Left kidney (tissue), 1 donor: ENCODE measurements at regions not wholly inside any gene's neighbourhood (a gene's known extent, or its start where the extent isn't known, plus 50 kb on each side); places are given as distances from the start of the nearest gene placed in this dataset.
"Not testable (repeated sequence)": the region's sequence is repeated elsewhere in the genome, so short reads cannot be mapped to it uniquely, and the experiment has no call there.

ENCODE experiments used
- DNase-seq: peaks from one replicate; pipeline ENCODE4 v3.0.0-alpha.2; 2013

DNA sequence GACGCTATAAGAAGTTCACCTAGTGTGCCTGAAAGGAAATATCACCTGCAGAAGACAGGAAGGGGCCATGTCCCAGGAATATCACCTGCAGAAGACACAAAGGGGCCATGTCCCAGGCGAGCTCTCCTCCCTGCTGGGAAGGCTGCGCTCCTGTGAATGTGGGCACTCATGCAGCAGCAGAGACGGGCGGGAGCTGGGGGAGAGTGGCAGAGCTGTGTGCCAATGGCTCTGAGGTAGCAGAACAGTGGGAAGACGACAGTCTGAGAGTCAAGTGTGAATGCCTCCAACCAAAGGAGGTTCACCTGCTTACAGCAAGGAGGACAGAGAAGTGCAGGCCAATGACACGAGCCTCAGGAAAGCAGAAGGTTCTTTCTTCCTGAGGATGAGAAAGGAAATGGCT, 117.9 kb upstream of the SALL3 start:
- no peak for DNase-seq

DNA sequence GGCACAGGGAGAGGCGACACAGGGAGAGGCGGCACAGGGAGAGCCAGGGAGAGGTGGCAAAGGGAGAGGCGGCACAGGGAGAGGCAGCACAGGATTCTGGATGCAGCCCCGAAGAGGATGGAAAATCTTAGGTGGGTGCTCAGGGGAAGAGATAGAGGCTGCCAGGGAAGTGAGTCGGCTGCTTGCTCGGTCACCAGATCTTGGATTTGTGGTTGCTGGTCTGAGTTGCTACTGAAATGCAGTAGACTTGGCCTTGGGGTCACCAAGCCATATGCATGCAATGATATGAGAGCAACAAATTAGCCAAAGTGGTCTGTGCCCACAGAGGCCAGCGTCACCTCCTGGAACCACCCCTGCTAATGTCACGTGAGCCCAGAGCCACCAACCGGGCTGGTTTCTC, 117.2 kb upstream of the SALL3 start:
- DNase-seq: no peak

DNA sequence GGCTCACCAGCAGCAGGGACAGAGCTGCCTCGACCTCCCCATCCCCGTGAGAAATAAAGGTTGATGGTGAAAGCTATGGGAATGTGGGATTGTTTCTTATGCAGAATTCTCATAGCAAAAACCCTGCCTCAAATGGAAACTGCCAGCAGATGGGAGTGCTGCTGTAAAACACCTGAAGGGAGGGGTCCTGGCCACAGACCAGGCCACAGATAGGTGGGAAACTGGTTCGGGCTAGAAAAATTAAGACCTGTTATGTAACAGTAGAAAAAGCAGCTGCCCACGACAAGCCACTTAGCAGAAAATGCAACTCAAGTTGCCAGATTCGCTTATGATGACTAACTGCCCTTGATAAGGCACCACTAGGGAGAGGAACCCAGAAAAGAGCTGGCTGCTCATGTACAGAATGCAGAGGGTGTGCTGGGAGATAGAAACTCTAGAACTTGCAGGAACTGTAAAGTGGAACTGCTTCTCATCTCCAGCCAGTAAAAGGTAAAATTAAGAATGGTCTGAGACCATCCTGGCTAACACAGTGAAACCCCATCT, 114.5 kb upstream of the SALL3 start:
- no peak for DNase-seq

DNA sequence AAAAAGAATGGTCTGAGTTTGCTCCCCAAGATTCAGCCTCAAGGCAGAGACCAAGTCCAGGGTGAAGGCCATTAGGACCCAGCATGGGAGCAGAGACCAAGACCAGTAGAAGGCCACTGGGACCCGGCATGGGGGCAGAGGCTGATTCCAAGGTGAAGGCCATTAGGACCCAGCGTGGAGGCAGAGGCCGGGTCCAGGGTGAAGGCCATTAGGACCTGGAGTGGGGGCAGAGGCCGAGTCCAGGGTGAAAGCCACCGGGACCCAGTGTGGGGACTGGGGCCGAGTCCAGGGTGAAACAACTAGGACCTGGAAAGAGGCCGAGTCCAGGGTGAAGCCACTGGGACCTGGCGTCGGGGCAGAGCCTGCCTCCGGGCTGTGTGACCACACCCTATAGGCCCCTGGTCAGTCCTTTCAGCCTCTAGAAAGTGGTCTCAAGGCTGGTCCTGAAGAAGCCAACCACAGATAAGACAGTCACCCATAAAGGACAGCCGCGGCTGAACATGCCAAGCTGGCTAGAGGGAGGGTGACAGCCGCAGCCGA, 113.8 kb upstream of the SALL3 start:
- no peak for DNase-seq

DNA sequence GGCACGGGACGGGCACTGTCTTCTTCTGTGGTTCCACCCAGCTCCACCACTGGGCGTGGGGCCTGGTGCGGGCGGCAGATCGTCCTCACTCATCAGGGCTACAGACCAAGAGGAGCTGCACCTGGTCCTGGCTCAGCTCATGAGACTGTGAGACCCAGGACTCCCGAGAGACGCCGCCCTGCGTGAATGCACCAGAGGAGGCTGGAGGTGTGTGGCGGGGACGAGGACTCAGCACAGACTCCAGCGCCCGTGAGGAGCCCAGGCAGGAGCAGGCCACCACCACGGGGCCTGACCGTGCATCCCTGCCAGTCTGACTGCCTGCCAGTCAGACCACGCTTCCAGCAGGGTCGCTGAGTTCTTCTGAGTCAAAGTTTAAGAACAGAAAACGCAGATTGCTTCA, 112.5 kb upstream of the SALL3 start:
- DNase-seq: no peak

DNA sequence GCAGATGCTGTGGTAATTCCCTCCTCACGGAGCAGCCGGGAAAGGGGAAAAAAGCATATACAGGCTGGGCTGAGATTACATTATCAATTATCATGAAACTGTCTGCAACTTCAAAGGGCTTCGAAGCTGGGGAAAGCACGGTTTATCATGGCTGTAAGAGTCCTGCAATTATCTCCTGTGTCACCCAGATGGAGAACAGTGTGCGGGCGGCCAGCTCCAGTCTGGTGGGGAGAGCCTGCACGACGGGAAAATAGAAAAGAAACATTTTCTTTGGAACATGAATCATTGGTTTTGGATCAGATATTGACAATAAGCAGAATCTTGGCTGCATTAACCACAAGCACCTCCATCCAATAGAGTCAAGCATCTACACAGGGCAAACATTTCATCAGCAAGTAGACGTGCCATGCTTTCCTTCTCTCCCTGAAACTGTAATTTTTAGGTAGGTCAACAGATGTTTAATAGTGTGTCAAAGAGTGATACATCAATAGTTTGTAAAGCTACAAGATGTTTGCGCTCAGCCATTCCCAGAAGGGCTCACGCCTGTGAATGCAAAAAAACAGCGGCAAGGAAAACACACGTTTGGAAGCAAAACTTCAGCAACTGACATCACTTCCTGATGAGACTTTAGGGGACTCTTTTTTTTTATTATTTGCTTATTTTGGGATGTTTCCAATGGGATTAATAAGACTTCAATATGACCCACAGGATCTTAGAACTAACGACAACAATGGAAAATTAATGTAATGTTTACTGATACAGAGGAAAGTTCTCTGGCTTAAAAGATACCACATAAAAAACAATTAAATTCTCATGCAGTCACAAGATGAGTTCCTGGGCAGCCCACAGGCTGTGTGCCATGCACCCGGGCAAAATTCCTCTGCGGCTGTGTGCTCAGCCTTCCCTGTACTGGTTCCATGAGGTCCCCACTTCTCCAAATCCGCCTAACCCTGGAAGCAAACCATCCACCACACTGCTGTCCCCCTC, 111.0 kb upstream of the SALL3 start:
- DNase-seq: no peak

DNA sequence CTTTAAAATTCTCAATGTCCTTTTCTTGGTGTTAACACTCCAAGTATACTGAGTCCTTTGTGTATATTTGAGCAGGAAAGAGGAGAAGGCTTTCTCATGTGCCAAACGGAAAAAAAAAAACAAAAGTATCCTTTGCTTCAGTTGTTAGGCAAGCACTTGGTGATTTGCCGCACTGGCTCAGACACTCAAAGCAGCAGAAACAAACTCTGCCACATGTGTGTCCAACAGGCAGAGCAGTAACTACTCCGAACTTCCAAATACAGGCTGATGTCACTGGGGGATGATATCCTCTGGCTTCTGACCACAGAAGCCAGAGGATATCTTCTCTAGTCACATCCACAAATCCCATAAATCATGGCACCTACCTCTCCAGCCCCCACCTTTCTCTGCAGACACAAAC, 108.0 kb upstream of the SALL3 start:
- no peak for DNase-seq

DNA sequence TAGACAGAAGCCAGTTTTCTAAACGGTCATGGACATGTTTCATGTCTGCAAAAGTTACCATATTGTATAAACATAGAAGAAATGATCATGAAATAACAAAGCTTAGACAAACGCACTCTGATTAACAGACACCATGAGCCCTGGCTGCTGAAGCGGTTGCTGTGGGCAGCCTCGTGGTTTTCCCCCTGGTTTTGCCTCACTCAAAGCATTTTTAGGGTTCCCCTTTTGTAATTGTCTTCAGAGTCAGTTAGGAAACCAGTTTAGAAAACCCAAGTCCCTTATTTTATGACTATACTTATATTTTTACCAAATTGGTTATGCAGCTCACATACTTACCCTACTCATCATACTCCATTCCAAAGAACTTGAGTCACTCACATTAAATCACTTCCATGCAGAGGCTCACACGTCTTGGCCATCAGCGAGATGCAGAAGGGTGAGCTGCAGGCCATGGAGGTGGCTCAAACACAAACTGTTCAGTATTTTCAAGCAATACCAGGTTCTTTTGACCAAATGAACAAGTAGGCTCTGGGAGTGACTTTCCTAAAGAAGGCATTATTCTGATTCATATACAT, 105.6 kb upstream of the SALL3 start:
- no peak for DNase-seq

DNA sequence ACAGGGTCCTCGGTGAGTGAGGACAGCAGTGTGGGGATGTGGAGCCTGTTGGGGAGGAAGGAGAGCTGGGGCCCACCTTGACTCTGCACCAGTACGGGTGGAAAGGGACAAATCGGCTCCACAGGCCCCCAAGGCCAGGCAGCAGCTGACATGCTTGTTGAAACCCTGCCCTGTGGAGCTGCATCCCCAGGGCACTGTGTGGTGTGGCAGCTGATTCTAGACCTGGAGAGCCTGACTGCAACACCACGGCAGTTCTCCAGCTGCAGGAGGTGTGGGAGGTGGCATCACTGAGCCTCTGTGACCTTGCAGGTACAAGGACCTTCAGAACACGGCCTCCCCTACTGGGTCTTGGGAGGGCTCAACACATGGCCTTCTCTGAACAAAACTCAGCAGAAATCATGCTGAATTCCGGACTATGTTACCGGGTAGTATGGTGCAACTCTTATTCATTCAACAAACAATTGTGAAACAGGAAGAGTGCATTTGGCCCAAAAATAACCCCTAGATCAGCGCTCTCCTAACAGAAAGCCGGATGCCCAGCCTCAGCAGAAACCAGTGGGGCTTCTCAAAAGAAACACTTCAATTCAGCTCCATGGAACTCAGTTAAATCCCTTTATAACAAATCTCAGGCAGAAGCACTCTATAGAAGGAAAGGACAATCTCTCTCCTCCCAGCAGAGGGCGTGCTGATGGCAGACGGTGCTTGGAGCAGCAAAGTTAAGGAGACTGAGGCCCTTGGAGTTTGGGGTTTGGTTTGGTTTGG, 104.4 kb upstream of the SALL3 start:
- no peak for DNase-seq

DNA sequence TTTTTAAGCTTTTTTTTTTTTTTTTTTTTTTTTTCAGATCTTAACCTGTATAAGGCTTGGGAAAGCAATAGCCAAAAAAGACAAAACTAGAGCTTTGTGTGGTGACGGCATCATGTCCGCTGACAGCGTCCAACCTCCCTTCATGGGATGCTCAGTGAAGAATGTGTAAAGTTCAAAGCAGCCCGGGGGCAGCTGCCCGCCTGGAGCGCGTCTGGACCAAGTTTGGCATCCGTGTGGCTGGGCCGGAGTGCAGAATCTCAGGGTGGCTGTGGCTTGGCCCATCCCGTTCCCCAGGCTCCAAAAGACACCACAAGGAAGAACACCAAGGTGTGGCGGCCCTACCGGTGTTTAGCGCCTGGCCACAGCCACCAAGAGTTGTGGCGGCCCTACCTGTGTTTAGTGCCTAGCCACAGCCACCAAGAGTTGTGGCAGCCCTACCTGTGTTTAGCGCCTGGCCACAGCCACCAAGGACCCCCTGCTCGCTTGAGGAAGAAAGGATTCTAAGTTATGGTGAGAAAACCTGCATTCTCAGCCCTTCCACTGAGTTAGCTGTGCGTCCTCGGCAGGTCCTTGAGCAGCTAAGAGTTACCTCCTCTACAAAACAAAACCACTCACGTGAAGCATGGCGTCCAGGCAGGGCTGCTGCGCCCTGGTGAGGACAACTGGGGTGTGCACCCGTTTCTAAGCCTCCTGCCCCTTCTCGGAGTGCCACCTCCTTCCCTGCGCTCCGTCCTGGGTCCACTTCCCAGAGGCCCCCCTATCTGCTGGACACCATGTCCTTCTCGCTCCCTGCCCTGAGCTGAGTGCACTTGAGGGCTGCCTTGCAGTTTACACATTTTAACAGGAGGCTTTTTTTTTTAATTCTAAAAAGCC, 103.6 kb upstream of the SALL3 start:
- no peak for DNase-seq

DNA sequence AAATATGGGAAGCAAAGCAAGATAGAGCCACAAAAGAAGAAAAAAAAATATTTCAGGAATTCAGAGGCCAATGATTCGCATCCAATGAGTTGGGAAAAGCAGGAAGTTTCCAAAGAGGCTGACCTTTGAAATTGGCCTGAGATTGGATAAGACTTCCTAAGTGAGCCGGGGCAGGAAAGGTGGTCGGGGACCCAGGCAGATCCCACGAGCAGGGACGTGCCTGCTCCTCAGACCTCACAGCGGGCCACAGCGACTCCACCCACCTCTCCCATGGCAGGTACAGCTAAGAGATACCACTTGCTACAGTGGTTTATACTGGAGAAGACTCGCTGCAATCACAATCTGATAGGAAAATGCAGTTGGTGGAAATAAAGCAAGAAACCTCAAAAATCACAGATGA, 102.8 kb upstream of the SALL3 start:
- no peak for DNase-seq

DNA sequence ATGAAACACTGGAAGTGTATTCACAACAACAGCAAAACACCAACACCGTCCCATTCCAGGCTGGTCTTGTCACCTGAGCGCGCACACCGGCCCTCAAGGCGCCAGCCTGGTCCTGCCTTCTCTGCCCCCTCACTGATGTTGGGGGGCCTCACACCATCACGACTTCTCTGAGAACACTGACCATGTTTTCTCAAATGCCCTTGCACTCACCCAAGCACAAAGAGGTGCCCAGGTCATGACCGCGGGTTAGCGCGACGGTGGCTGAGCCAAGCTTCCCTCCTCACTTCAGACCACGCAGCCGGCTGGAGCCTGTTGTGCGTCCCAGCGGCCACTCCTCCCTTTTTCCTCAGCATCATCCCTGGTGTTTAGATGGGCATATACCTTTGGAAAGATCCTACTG, 101.3 kb upstream of the SALL3 start:
- DNase-seq: no peak

DNA sequence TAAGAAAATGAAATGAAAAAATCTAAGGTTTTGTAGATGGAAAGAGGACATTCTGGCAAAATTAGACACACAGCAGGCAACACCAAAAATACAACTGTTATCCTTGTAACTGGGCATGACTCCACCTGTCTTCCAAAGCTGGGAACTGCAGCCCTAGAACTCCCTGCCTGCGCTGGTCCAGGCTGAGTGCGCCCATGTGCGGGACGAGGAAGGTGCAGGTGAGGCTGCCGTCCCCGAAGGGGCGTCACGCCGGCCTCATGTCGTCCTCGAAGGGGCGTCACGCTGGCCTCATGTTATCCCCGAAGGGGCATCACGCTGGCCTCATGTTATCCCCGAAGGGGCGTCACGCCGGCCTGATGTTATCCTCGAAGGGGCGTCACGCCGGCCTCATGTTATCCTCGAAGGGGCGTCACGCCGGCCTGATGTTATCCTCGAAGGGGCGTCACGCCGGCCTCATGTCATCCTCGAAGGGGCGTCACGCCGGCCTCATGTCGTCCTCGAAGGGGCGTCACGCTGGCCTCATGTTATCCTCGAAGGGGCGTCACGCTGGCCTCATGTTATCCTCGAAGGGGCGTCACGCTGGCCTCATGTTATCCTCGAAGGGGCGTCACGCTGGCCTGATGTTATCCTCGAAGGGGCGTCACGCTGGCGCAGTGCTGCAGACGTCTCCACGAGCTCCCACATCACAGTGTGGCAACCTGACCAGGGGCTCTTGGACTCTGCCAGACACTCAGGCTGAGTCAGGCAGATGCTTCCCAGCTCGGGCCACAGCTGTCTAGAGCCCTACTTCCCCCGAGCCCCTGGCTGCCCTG, 100.3 kb upstream of the SALL3 start:
- not testable (repeated sequence) for DNase-seq

DNA sequence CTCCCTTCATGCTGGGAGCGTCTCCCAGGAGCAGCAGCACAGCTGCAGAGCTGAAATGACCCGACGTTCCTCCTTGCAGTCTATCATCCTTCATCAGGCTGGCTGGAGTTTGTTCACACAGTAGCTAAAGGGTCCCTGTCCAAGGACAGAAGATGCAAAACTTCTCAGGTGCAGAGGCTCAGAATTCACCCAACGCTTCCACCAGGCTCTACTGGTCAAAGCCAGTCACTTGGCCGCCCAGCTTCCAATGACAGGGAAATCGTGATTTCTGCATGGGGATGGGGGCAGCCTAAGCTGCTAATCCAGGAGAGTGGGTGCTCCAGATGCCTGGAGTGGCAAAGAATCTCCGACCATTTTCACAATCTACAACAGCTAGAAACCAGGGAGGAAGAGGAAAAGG, 97.0 kb upstream of the SALL3 start:
- no peak for DNase-seq

DNA sequence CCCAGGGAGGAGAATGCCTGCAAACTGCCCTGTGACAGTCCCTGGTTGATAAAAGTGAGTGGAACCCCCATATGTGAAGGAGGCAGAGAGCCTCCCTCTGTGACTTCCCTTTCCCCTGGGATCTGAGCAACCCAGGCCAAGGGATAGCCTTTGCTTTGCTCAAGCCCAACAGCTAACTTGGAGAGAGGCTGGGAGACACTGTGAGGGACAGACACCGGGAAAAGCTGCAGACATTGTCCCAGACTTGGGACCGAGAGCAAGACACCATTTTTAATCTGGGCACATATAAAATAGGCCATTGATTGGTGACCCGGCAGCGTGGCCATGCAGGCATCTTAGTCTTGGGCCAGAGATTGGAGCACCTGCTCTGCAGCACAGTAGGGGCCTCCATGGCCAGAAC, 96.1 kb upstream of the SALL3 start:
- DNase-seq: no peak

DNA sequence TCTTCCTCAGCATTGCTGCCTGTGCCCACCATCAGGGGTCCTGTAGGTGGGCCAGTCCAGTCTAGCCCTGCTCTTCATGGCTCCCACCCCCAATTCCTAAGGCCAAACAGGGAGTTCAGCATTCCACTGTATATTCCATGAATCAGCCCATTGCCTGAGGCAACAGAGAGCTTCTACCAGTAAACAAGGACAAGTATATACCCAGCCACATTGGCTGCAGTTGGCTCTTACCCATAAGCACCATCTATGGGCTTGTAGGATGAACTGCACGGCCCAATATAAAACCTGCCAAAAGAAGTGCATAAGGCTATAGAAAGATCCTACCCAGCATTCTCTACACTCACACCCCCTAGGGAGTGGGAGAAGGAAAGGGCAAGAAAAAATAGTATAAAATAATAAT, 95.1 kb upstream of the SALL3 start:
- DNase-seq: no peak

DNA sequence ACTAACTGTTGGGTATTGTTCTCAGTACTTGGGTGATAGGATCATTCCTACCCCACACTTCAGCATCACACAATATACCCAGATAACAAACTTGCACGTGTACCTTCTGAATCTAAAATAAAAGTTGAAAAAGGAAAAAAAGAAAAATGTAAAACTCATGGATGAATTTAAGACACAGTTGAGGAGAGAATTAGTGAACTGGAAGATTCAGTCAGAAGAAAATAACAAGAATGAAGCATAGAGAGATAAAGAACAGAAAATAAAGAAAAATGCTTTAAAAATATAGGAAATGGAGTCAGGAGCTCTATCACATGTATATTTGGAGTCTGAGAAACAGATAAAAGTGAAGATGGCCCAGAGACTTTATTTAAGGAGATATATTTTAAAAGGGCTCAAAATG, 90.4 kb upstream of the SALL3 start:
- DNase-seq: no peak

DNA sequence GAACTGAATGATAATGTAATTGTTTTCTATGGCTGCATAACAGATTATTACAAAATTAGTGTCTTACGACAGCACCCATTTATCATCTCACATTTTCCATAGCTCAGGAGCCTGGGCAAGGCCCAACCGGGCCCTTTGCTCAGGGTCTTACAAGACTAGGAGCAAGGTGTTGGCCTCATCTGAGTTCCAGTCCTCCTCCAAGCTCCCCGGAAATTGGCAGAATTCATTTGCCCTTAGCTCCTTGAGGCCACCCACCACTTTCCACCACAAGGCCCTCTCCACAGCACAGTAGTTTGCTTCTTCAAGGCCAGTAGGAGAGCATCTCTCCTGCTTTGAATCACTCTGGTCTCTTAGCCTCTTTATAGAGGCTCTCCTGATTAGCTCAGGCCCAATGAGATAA, 89.2 kb upstream of the SALL3 start:
- no peak for DNase-seq

DNA sequence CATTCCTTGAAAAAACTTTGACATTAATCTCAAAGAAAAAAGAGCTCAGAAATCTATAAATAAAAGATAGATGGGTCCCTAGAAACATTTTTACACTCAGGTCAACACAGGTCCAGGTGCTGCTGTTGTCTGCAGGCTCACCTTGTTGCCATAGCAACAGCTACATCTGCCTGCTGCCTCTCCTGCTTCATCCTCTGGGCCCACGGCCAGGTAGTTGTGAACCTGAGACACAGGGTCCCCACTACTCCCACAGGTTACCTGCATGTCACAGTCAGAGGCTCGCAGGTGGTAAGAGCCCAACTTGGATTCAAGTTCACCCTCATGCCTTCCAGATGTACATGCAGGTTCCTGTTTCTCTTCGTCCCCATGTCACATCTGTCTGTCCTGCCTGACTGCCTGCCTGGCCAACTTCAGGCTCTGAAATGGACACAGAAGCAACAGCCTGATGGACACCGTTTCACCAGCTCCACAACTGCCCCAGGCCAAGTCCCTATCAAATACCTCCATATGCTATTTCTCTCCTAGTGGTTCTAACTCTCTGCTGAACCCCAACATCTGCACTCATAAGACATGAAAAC, 88.3 kb upstream of the SALL3 start:
- no peak for DNase-seq

DNA sequence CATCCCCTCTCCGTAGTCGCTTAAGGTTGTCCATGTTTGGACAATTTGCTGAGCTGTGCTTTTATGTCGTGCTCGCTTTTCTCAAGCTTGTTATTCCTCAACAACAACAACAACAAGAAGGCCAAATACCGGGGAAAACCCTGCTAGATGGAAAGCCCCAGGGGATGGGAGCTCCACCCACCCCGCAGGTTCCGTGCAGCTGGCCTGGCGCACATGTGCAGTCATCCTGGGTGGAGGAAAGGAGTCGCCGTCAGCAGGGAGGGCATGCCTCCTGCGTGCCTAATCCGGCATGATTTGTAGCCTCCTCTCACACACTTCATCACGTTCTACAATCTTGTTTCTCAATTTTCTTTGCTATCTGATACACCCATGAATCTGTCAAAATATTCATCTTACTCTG, 87.4 kb upstream of the SALL3 start:
- no peak for DNase-seq
